H9 (cell line): ENCODE measurements at regions not wholly inside any gene's neighbourhood (a gene's known extent, or its start where the extent isn't known, plus 50 kb on each side); places are given as distances from the start of the nearest gene placed in this dataset.

ENCODE experiments used
- DNase-seq: peaks from one replicate; pipeline ENCODE4 v3.0.0-alpha.2; 2017
- H2AFZ ChIP-seq: one replicate; pipeline ENCODE4 v1.6.1; 2013; ENCODE audit warnings: mild to moderate bottlenecking, low read length, control low read depth, moderate library complexity
- H2AK5ac ChIP-seq: 2 replicates; pipeline ENCODE4 v1.6.1; 2013; ENCODE audit warnings: low read length, control low read depth, mixed read lengths; ENCODE audit not compliant: insufficient read length
- H2BK120ac ChIP-seq: one replicate; pipeline ENCODE4 v1.6.1; 2013; ENCODE audit warnings: low read depth, mild to moderate bottlenecking, low read length, control low read depth, inconsistent platforms; ENCODE audit not compliant: poor library complexity, severe bottlenecking
- H2BK12ac ChIP-seq: 2 replicates; pipeline ENCODE4 v1.6.1; 2013; ENCODE audit warnings: low read length, control low read depth, mixed read lengths, low read depth; ENCODE audit not compliant: insufficient read length
- H2BK15ac ChIP-seq: 2 replicates; pipeline ENCODE4 v1.6.1; 2013; ENCODE audit warnings: low read depth, low read length, control low read depth
- H2BK20ac ChIP-seq: one replicate; pipeline ENCODE4 v1.6.1; 2013; ENCODE audit warnings: low read depth, mild to moderate bottlenecking, low read length, control low read depth, inconsistent platforms; ENCODE audit not compliant: poor library complexity, severe bottlenecking
- H2BK5ac ChIP-seq: 2 replicates; pipeline ENCODE4 v1.6.1; 2013; ENCODE audit warnings: low read length, control low read depth, mixed read lengths; ENCODE audit not compliant: insufficient read length
- H3K14ac ChIP-seq: 2 replicates; pipeline ENCODE4 v1.6.1; 2013; ENCODE audit warnings: low read length, control low read depth; ENCODE audit not compliant: insufficient read depth
- H3K18ac ChIP-seq: 2 replicates; pipeline ENCODE4 v1.6.1; 2013; ENCODE audit warnings: low read depth, mild to moderate bottlenecking, mixed read lengths, low read length, control low read depth; ENCODE audit not compliant: insufficient read length
- H3K23ac ChIP-seq: 2 replicates; pipeline ENCODE4 v1.6.1; 2013; ENCODE audit warnings: low read length, control low read depth, mixed read lengths, low read depth; ENCODE audit not compliant: insufficient read length
- H3K23me2 ChIP-seq: 2 replicates; pipeline ENCODE4 v1.6.1; 2013; ENCODE audit warnings: low read depth, mild to moderate bottlenecking, mixed read lengths, low read length, control low read depth; ENCODE audit not compliant: insufficient read length, poor library complexity, severe bottlenecking
- H3K27ac ChIP-seq: 2 replicates; pipeline ENCODE4 v1.5.1; 2013; ENCODE audit warnings: low read length, control low read depth, mixed read lengths, low read depth; ENCODE audit not compliant: insufficient read length
- H3K27me3 ChIP-seq: 2 replicates; pipeline ENCODE4 v1.6.1; 2013; ENCODE audit warnings: low read length, control low read depth, inconsistent platforms; ENCODE audit not compliant: insufficient read depth
- H3K4ac ChIP-seq: 2 replicates; pipeline ENCODE4 v1.6.1; 2013; ENCODE audit warnings: low read depth, mild to moderate bottlenecking, control low read depth, inconsistent platforms, low read length, moderate library complexity
- H3K4me1 ChIP-seq: 2 replicates; pipeline ENCODE4 v1.6.1; 2013; ENCODE audit warnings: low read length, control low read depth, inconsistent platforms; ENCODE audit not compliant: insufficient read depth
- H3K4me2 ChIP-seq: 2 replicates; pipeline ENCODE4 v1.6.1; 2013; ENCODE audit warnings: low read length, control low read depth, mixed read lengths; ENCODE audit not compliant: insufficient read length, insufficient read depth
- H3K56ac ChIP-seq: 2 replicates; pipeline ENCODE4 v1.6.1; 2013; ENCODE audit warnings: low read depth, mild to moderate bottlenecking, mixed read lengths, low read length, control low read depth; ENCODE audit not compliant: insufficient read length
- H3K79me1 ChIP-seq: 2 replicates; pipeline ENCODE4 v1.6.1; 2013; ENCODE audit warnings: low read depth, mild to moderate bottlenecking, moderate library complexity, low read length, control low read depth, inconsistent platforms; ENCODE audit not compliant: insufficient read depth, poor library complexity, severe bottlenecking
- H3K79me2 ChIP-seq: 2 replicates; pipeline ENCODE4 v1.6.1; 2013; ENCODE audit warnings: low read length, control low read depth, inconsistent platforms; ENCODE audit not compliant: insufficient read depth
- H3K9ac ChIP-seq: 2 replicates; pipeline ENCODE4 v1.6.1; 2013; ENCODE audit warnings: low read length, control low read depth, mixed read lengths; ENCODE audit not compliant: insufficient read length; ENCODE audit errors: extremely low read depth
- H3K9me3 ChIP-seq: one replicate; pipeline ENCODE4 v1.6.1; 2013; ENCODE audit warnings: low read depth, low read length, inconsistent platforms; ENCODE audit not compliant: control insufficient read depth
- H3T11ph ChIP-seq: one replicate; pipeline ENCODE4 v1.6.1; 2013; ENCODE audit warnings: mild to moderate bottlenecking, low read length, control low read depth, inconsistent platforms
- H4K20me1 ChIP-seq: one replicate; pipeline ENCODE4 v1.6.1; 2013; ENCODE audit not compliant: control insufficient read depth, insufficient read length, insufficient read depth
- H4K5ac ChIP-seq: 2 replicates; pipeline ENCODE4 v1.6.1; 2013; ENCODE audit warnings: low read depth, mild to moderate bottlenecking, mixed read lengths, low read length, control low read depth; ENCODE audit not compliant: insufficient read length
- H4K8ac ChIP-seq: replicated peaks from 2 replicates; pipeline ENCODE4 v1.6.1; 2013; ENCODE audit warnings: low read length, control low read depth, mixed read lengths, low read depth; ENCODE audit not compliant: insufficient read length
- H4K91ac ChIP-seq: 2 replicates; pipeline ENCODE4 v1.6.1; 2013; ENCODE audit warnings: low read depth, mild to moderate bottlenecking, moderate library complexity, mixed read lengths, low read length, control low read depth; ENCODE audit not compliant: insufficient read length
- H3K27ac Mint-ChIP-seq, 3 experiments: 2 replicates in 2 of 3; 3 replicates in 1 of 3; pipeline ENCODE4 v1.8.0; 2020 to 2021; ENCODE audit warnings: mixed read lengths in 3 of 3, mild to moderate bottlenecking in 1 of 3, moderate library complexity in 1 of 3
- H3K27me3 Mint-ChIP-seq: 2 replicates; pipeline ENCODE4 v1.8.0; 2021; ENCODE audit warnings: low read depth, mild to moderate bottlenecking, moderate library complexity, mixed read lengths
- H3K36me3 Mint-ChIP-seq, 3 experiments: 2 replicates in 2 of 3; 3 replicates in 1 of 3; pipeline ENCODE4 v1.8.0; 2020 to 2021; ENCODE audit warnings: low read depth in 3 of 3, mixed read lengths in 3 of 3; ENCODE audit not compliant: insufficient read depth in 1 of 3
- H3K4me1 Mint-ChIP-seq, 2 experiments: 2 replicates each; pipeline ENCODE4 v1.8.0; 2020; ENCODE audit warnings: mixed read lengths in 2 of 2
- H3K4me3 Mint-ChIP-seq, 2 experiments: 2 replicates in 1 of 2; 3 replicates in 1 of 2; pipeline ENCODE4 v1.8.0; 2020 to 2021; ENCODE audit warnings: mild to moderate bottlenecking in 2 of 2, mixed read lengths in 2 of 2, moderate library complexity in 1 of 2
- H3K9me3 Mint-ChIP-seq, 2 experiments: 2 replicates in 1 of 2; 3 replicates in 1 of 2; pipeline ENCODE4 v1.8.0; 2020; ENCODE audit warnings: mild to moderate bottlenecking in 2 of 2, mixed read lengths in 2 of 2, moderate library complexity in 1 of 2
- WGBS: extraction: QIAGEN DNeasy Blood & Tissue Kit; methylation state at CpG from one replicate; pipeline ENCODE4 v1.1.7; 2013; ENCODE audit warnings: missing lambda C conversion rate, low lambda C conversion rate, mixed read lengths; ENCODE audit not compliant: insufficient read length; ENCODE audit errors: extremely low coverage; 5-methylcytosine and 5-hydroxymethylcytosine counted together
- TF ChIP-seq, protein P1 (sequence below): fragments of 200-600 bp; sonication (generic); conservative IDR thresholded peaks from 3 replicates; pipeline ENCODE4 v1.8.0; 2021; ENCODE audit warnings: antibody characterized with exemption, mild to moderate bottlenecking

DNA sequence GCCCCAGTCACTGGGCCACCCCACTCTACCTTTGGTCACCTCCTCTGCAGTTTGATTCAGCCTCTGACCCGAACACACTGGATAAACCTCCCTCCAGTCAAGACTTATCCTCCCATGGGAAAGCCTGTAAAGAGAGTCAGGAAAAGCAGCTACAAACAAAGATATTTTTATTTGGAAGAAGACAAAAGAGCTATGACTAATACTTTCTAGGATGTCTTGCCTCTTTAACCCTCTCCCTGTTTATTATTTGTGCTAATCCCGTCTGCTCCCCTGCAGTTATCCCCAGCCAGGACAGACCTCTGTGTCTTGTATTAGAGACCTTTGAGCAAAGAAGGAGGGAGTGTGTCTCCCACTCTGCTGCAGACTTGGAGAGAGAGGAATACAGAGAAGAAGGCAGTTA lies 178.3 kb downstream of the EFNB2 start:
- H2BK5ac ChIP-seq, result no peak overlapping the region
- Mint-ChIP-seq H3K36me3 (peaks cover 0 to 4% (median 0%) of the 10 kb centered on the region in 3 experiments; a peak in 2 of 7 replicates), H3K27ac (no peak overlapping the region; a peak in 1 of 7 replicates), H3K27me3 (peaks cover 12% of the 10 kb centered on the region), H3K9me3 (peaks cover 0 to 4% of the 10 kb centered on the region in 2 experiments; a peak in 1 of 5 replicates), H3K4me1 (peaks cover 11 to 15% of the 10 kb centered on the region in 2 experiments), H3K4me3 (no peak overlapping the region)
- no peak overlapping the region for H4K91ac ChIP-seq
- no peaks in the 10 kb centered on the region for H3K79me2 ChIP-seq
- DNase-seq, result no peak
- H3K14ac ChIP-seq, result no peak overlapping the region
- H4K5ac ChIP-seq, result no peak overlapping the region
- H3K79me1 ChIP-seq, result no peaks in the 10 kb centered on the region
- H2AK5ac ChIP-seq, result no peak overlapping the region
- no peaks in the 10 kb centered on the region for H4K20me1 ChIP-seq
- H2BK20ac ChIP-seq, result no peak overlapping the region
- no peaks in the 10 kb centered on the region for H3K9me3 ChIP-seq
- H3K18ac ChIP-seq, result no peak overlapping the region
- no peak overlapping the region for H3K23ac ChIP-seq
- H2BK120ac ChIP-seq, result no peak overlapping the region
- no peak overlapping the region for H3K4ac ChIP-seq
- H3K4me2 ChIP-seq, result no peak overlapping the region
- H2BK15ac ChIP-seq, result no peak overlapping the region
- no peaks in the 10 kb centered on the region for H3K4me1 ChIP-seq
- WGBS, result no CpG with 5 or more reads among the region's 2 CpGs
- no peak overlapping the region for H2AFZ ChIP-seq
- H3K9ac ChIP-seq, result no peak overlapping the region
- TF ChIP-seq, protein P1, sequence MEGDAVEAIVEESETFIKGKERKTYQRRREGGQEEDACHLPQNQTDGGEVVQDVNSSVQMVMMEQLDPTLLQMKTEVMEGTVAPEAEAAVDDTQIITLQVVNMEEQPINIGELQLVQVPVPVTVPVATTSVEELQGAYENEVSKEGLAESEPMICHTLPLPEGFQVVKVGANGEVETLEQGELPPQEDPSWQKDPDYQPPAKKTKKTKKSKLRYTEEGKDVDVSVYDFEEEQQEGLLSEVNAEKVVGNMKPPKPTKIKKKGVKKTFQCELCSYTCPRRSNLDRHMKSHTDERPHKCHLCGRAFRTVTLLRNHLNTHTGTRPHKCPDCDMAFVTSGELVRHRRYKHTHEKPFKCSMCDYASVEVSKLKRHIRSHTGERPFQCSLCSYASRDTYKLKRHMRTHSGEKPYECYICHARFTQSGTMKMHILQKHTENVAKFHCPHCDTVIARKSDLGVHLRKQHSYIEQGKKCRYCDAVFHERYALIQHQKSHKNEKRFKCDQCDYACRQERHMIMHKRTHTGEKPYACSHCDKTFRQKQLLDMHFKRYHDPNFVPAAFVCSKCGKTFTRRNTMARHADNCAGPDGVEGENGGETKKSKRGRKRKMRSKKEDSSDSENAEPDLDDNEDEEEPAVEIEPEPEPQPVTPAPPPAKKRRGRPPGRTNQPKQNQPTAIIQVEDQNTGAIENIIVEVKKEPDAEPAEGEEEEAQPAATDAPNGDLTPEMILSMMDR, result no peak
- H3K27me3 ChIP-seq, result no peaks in the 10 kb centered on the region
- H4K8ac ChIP-seq, result no peak overlapping the region
- H3K56ac ChIP-seq, result no peak overlapping the region
- H3T11ph ChIP-seq, result no peak overlapping the region
- no peak overlapping the region for H2BK12ac ChIP-seq
- H3K27ac ChIP-seq, result no peak overlapping the region
- no peaks in the 10 kb centered on the region for H3K23me2 ChIP-seq
